K562 (cell line): ENCODE measurements at regions not wholly inside any gene's neighbourhood (a gene's known extent, or its start where the extent isn't known, plus 50 kb on each side); places are given as distances from the start of the nearest gene placed in this dataset.

Experiments
- ATAC-seq: fragments of 200-7000 bp; cut with Tn5 transposase; 3 replicates; pipeline ENCODE4 v1.9.1; 2020; ENCODE audit warnings: moderate library complexity
- BruUV-seq: library from RNA; stranded (reverse); fragments of 400-500 nt; replicated peaks from 2 replicates; lab custom pipeline; 2021; lab: Mats Ljungman, UMichigan
- CTCF ChIA-PET: fragments of 300-600 bp; formaldehyde crosslinking; extraction: SDS; loops from one replicate; lab custom pipeline; 2021; ENCODE audit warnings: low intra/inter-chr PET ratio; lab: Yijun Ruan, JAX
- POLR2A ChIA-PET: fragments of 300-600, 350-650 bp; sonication (Branson Sonifier 250); formaldehyde crosslinking; extraction: SDS; loops from one replicate; lab custom pipeline; 2021; ENCODE audit warnings: antibody characterized with exemption, inconsistent platforms; lab: Yijun Ruan, JAX
- DNase-seq, 4 experiments: peaks; one replicate each; pipeline versions ENCODE4 v3.0.0 to v3.0.0-alpha.2; 2011 to 2018; ENCODE audit warnings: low spot score in 3 of 4, mixed read lengths in 3 of 4; ENCODE audit errors: extremely low read depth in 1 of 4
- FAIRE-seq: peaks from 2 replicates; lab custom pipeline; 2011; peaks lifted over from hg19 to GRCh38; lab: Jason Lieb, UNC
- H2AFZ ChIP-seq: 2 replicates; pipeline ENCODE4 v1.6.0; 2011; ENCODE audit warnings: low read depth, low read length, control low read depth, inconsistent platforms
- H3K27ac ChIP-seq: fragments of 200-600 bp; 3 replicates; pipeline ENCODE4 v1.8.0; 2011; ENCODE audit warnings: low read depth, mild to moderate bottlenecking, control low read depth, inconsistent platforms, low read length, moderate library complexity, mixed read lengths; ENCODE audit errors: extremely low read depth
- H3K27me3 ChIP-seq, 2 experiments: fragments of 300-600 bp in 1 of 2; 2 replicates in 1 of 2; 3 replicates in 1 of 2; pipeline versions ENCODE4 v1.6.0 to v1.8.0; 2011; ENCODE audit warnings: inconsistent platforms in 2 of 2, low read length in 2 of 2, mild to moderate bottlenecking in 1 of 2, mixed read lengths in 1 of 2, moderate library complexity in 1 of 2; ENCODE audit not compliant: control insufficient read depth in 2 of 2, insufficient read depth in 2 of 2
- H3K36me3 ChIP-seq: fragments of 300-600 bp; 3 replicates; pipeline ENCODE4 v1.8.0; 2011; ENCODE audit warnings: mild to moderate bottlenecking, low read length, inconsistent platforms; ENCODE audit not compliant: control insufficient read depth, insufficient read depth
- H3K4me1 ChIP-seq, 2 experiments: fragments of 200-600 bp in 1 of 2; replicated peaks in 1 of 2; 2 replicates in 1 of 2; 3 replicates in 1 of 2; pipeline versions ENCODE4 v1.5.1 to v1.8.0; 2011; ENCODE audit warnings: inconsistent platforms in 2 of 2, low read length in 2 of 2, mild to moderate bottlenecking in 1 of 2, mixed read lengths in 1 of 2, moderate library complexity in 1 of 2; ENCODE audit not compliant: control insufficient read depth in 2 of 2, insufficient read depth in 2 of 2
- H3K4me2 ChIP-seq: 2 replicates; pipeline ENCODE4 v1.6.1; 2011; ENCODE audit warnings: low read length, control low read depth, inconsistent platforms, mixed read lengths; ENCODE audit not compliant: insufficient read depth
- H3K4me3 ChIP-seq: fragments of 200-600 bp; sonication (generic), shearing (Covaris generic); 2 replicates; pipeline ENCODE4 v1.5.1; 2016; ENCODE audit warnings: control low read depth, inconsistent platforms
- H3K79me2 ChIP-seq: fragments of 200-600 bp; 3 replicates; pipeline ENCODE4 v1.8.0; 2011; ENCODE audit warnings: low read length, inconsistent platforms; ENCODE audit not compliant: control insufficient read depth, insufficient read depth
- H3K9ac ChIP-seq, 2 experiments: 2 replicates each; pipeline versions ENCODE4 v1.6.0 to v1.6.1; 2011; ENCODE audit warnings: low read depth in 2 of 2, low read length in 2 of 2, control low read depth in 1 of 2, inconsistent platforms in 1 of 2, mild to moderate bottlenecking in 1 of 2, mixed read lengths in 1 of 2; ENCODE audit not compliant: insufficient read depth in 1 of 2
- H3K9me1 ChIP-seq: one replicate; pipeline ENCODE4 v1.6.0; 2011; ENCODE audit warnings: inconsistent platforms, mild to moderate bottlenecking, low read length, moderate library complexity; ENCODE audit not compliant: control insufficient read depth, insufficient read depth
- H3K9me3 ChIP-seq: replicated peaks from 2 replicates; pipeline ENCODE4 v1.5.1; 2011; ENCODE audit warnings: low read depth, low read length, inconsistent platforms; ENCODE audit not compliant: control insufficient read depth, insufficient read depth
- H4K20me1 ChIP-seq: replicated peaks from 2 replicates; pipeline ENCODE4 v1.6.1; 2011; ENCODE audit warnings: low read length, inconsistent platforms, mixed read lengths; ENCODE audit not compliant: control insufficient read depth, insufficient read depth
- BRCA1 ChIP-seq, 2 experiments: fragments of 450-650 bp in 1 of 2; sonication (generic) in 1 of 2; formaldehyde crosslinking in 1 of 2; IDR thresholded peaks; 2 replicates each; pipeline versions ENCODE4 v1.5.0 to v1.6.1; 2017 to 2020; ENCODE audit warnings: mild to moderate bottlenecking in 1 of 2, missing genetic modification reagents in 1 of 2
- CEBPZ ChIP-seq: fragments of 150-350 bp; IDR thresholded peaks from 2 replicates; pipeline ENCODE4 v1.6.1; 2014; ENCODE audit warnings: low read depth, mild to moderate bottlenecking, low read length, borderline replicate concordance
- DLX4 ChIP-seq: fragments of 250-450 bp; sonication (Bioruptor Pico); IDR thresholded peaks from 2 replicates; pipeline ENCODE4 v1.6.1; 2021; ENCODE audit warnings: mild to moderate bottlenecking
- MTA2 ChIP-seq: fragments of 450-650 bp; IDR thresholded peaks from 2 replicates; pipeline ENCODE4 v1.6.1; 2016; ENCODE audit warnings: low read depth
- PREB ChIP-seq: sonication (generic); formaldehyde crosslinking; IDR thresholded peaks from 2 replicates; pipeline ENCODE4 v1.8.1; 2023; ENCODE audit warnings: mild to moderate bottlenecking, missing genetic modification reagents
- STAG1 ChIP-seq: sonication (generic); formaldehyde crosslinking; IDR thresholded peaks from 2 replicates; pipeline ENCODE4 v1.5.0; 2020; ENCODE audit warnings: missing genetic modification reagents, borderline replicate concordance
- ZNF232 ChIP-seq: sonication (generic); formaldehyde crosslinking; IDR thresholded peaks from 2 replicates; pipeline ENCODE4 v1.8.0; 2022; ENCODE audit warnings: mild to moderate bottlenecking, missing genetic modification reagents
- ZNF253 ChIP-seq: fragments of 250-450 bp; sonication (Bioruptor Pico); conservative IDR thresholded peaks from 2 replicates; pipeline ENCODE4 v1.6.1; 2021; ENCODE audit warnings: mild to moderate bottlenecking
- ZNF398 ChIP-seq: fragments of 250-450 bp; sonication (Bioruptor Pico); IDR thresholded peaks from 2 replicates; pipeline ENCODE4 v1.8.0; 2021; ENCODE audit warnings: moderate library complexity, mild to moderate bottlenecking, inconsistent platforms
- WGBS: fragments of 100-300 bp; shearing (Covaris generic); methylation state at CpG from one replicate; pipeline ENCODE4 v1.1.6; 2016; ENCODE audit warnings: low coverage, mixed read lengths; ENCODE audit not compliant: insufficient coverage; ENCODE audit errors: missing lambda C conversion rate; 5-methylcytosine and 5-hydroxymethylcytosine counted together
- in situ Hi-C: fragments of 300-500 bp; cut with MboI; formaldehyde crosslinking; loops from 4 replicates; pipeline ENCODE4 v1.15.0; 2018; ENCODE audit warnings: inconsistent platforms, mixed read lengths
- intact Hi-C: fragments of 100-400 bp; cut with micrococcal nuclease; formaldehyde crosslinking; loops from 2 replicates; pipeline ENCODE4 v1.14.2; 2022

- CTCF ChIA-PET: no interaction called here
- Histone ChIP-seq H3K9me3 (no peaks in the 10 kb centered on the region), H3K9ac (no peak overlapping the region), H2AFZ (no peak overlapping the region), H3K4me3 (no peak overlapping the region), H4K20me1 (no peaks in the 10 kb centered on the region), H3K27ac (no peak overlapping the region), H3K4me1 (no peaks in the 10 kb centered on the region), H3K27me3 (no peaks in the 10 kb centered on the region), H3K9me1 (no peaks in the 10 kb centered on the region), H3K79me2 (no peaks in the 10 kb centered on the region), H3K4me2 (no peak overlapping the region)
- POLR2A ChIA-PET: no interaction called here
- no peak for FAIRE-seq
- no peak for ATAC-seq
- DNase-seq: no peak
- intact Hi-C loops: no loop called here
- in situ Hi-C loops: no loop called here
- no peak for TF ChIP-seq STAG1 (CRISPR knock-in tag)
- no peak for TF ChIP-seq BRCA1 (IDR thresholded peaks at IDR 0.05)
- TF ChIP-seq BRCA1 (CRISPR knock-in tag; IDR thresholded peaks at IDR 0.05): no peak
- no peak for TF ChIP-seq ZNF232
- TF ChIP-seq, all 486 proteins: peak for 0
- no peaks in the 10 kb centered on the region for H3K36me3 ChIP-seq
- 0% methylated on average over 3 of the region's 3 CpGs for whole genome bisulfite sequencing
- no TSS peak for BruUV-seq
Observed at GRCh38 chr4:19213388-19213787, 1038.3 kb upstream of the SLIT2 start.

- H3K4me2 ChIP-seq: no peak overlapping the region
- no peaks in the 10 kb centered on the region for H3K9me3 ChIP-seq
- H4K20me1 ChIP-seq: no peaks in the 10 kb centered on the region
- H3K4me1 ChIP-seq: no peaks in the 10 kb centered on the region
- no peaks in the 10 kb centered on the region for H3K79me2 ChIP-seq
- H3K4me3 ChIP-seq: no peak overlapping the region
- H3K27me3 ChIP-seq: no peaks in the 10 kb centered on the region
- BruUV-seq: no TSS peak
- no peak overlapping the region for H3K9ac ChIP-seq
- H2AFZ ChIP-seq: no peak overlapping the region
- POLR2A ChIA-PET: no interaction called here
- ATAC-seq (no peak), DNase-seq (no peak), FAIRE-seq (no peak)
- H3K9me1 ChIP-seq: no peaks in the 10 kb centered on the region
- intact Hi-C loops: no loop called here
- WGBS: 0% methylated on average over 2 of the region's 2 CpGs
- in situ Hi-C loops: no loop called here
- H3K36me3 ChIP-seq: no peaks in the 10 kb centered on the region
- no peak overlapping the region for H3K27ac ChIP-seq
- CTCF ChIA-PET: no interaction called here
- no peak for TF ChIP-seq DLX4 (CRISPR knock-in tag)
- TF ChIP-seq CEBPZ: no peak
- no peak for TF ChIP-seq ZNF253 (CRISPR knock-in tag)
- TF ChIP-seq MTA2: no peak
- TF ChIP-seq PREB (CRISPR knock-in tag): no peak
- TF ChIP-seq ZNF398 (CRISPR knock-in tag): no peak
Observed at GRCh38 chr4:19205853-19206252, 1045.9 kb upstream of the SLIT2 start.
